T47D (cell line): ENCODE measurements at regions not wholly inside any gene's neighbourhood (a gene's known extent, or its start where the extent isn't known, plus 50 kb on each side); places are given as distances from the start of the nearest gene placed in this dataset.
"Not testable (repeated sequence)": the region's sequence is repeated elsewhere in the genome, so short reads cannot be mapped to it uniquely, and the experiment has no call there.

Source experiments
- DNase-seq, 2 experiments: peaks; one replicate each; pipeline versions ENCODE4 v3.0.0 to v3.0.0-alpha.2; 2011 to 2012; ENCODE audit warnings: low read depth in 1 of 2, low spot score in 1 of 2
- JUND ChIP-seq: IDR thresholded peaks from 2 replicates; pipeline ENCODE4 v1.6.1; 2012; ENCODE audit warnings: low read depth
- in situ Hi-C: cut with HindIII; loops from 2 replicates; pipeline ENCODE4 v1.10.0; 2016; ENCODE audit warnings: low sequenced_read_pairs, low pct_unique_long_range_greater_than_20kb

DNA sequence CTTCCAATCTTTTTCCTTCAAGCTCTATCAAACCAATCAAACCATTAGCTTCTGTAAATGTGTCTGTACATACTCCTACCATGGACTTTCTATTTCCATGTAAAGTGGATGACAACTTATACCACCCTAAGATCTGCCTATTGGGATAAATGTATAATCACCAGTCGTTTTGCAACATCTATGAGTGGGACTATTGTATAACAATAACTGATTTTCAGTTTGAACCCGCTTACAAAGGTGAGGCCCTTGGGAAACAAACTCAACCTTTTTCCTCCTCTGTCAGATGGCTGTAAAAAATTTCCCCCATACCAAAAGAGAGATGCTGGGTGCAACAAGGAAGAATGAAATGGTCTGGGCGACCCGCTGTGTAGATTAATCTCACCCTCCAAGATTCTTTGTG, 399.1 kb upstream of the ADAMTS5 start:
- in situ Hi-C loops = no loop called here
- DNase-seq = no peak
- no peak for TF ChIP-seq JUND

GRCh38 chr21:27365394-27365793, 398.5 kb upstream of the ADAMTS5 start:
- no peak for DNase-seq

GRCh38 chr21:27363719-27364477, 397.0 kb upstream of the ADAMTS5 start:
- TF ChIP-seq JUND = no peak

More at GRCh38 chr21:27365394-27365793, 398.5 kb upstream of the ADAMTS5 start:
- no peak for TF ChIP-seq JUND
- in situ Hi-C loops = no loop called here

DNA sequence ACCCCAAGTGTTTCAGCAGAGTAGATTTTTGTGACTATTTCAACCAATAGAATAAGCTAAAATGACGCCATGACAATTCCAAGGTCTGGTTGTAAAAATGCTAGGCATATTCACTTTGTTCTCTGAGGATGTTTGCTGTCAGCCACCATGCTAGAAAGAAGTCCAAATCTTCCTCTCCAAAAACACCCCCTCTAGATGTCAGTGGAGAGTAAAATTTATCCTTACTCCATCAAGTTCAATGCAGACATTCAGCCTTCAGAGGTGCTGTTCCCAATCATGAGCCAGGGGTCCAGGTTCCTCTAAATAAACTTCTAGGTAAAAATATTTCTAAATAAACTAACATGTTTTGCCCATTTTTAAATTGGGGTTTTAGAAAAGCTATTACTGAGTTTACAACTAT, 395.4 kb upstream of the ADAMTS5 start:
- peak in 1 of 2 experiments; percentile 32 for DNase-seq
- no peak for TF ChIP-seq JUND
- in situ Hi-C loops = no loop called here

More at GRCh38 chr21:27363719-27364477, 397.0 kb upstream of the ADAMTS5 start:
- in situ Hi-C loops = no loop called here
- no peak for DNase-seq

- in situ Hi-C loops = no loop called here
- TF ChIP-seq JUND = no peak
- peak in 1 of 2 experiments; percentile 9 for DNase-seq
Measured at GRCh38 chr21:27359141-27359540, 392.3 kb upstream of the ADAMTS5 start.

DNA sequence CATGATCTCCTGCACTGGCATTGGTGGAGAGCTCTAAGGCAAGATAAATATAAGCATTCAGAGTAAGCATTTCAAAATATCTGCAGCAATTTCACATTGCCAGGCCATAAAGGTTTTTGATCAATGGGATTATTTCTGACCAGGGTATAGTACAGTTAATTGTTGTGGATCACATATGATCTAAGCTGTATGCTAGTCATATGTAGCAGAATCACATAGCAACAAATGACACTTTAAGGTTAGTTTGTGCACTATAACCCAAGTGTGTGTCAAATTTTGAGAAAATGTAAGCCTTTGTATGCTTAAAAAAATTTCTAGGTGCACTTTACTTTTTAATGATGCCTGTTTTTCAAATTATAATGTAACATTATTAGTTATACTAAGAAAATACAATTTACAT, 386.0 kb upstream of the ADAMTS5 start:
- in situ Hi-C loops = no loop called here
- DNase-seq = no peak
- TF ChIP-seq JUND = no peak

DNA sequence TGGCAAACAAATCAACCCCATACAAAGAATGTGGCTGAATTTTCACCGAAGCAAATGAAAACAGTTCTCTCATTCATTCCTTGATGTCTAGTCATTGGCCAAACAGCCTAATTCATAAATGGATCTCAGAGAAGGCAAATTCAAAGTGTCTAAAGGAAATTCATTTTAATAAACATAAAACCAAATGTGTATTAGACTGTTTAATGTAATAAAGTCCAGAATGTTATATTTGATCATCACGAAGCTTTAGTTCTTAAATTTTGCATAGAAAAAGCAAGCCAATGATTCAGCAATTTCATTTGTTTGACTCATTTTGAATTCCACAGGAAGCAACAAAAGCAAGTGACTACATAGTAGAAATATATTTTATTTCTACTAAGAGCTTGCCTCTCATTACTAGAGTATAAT, 379.2 kb upstream of the ADAMTS5 start:
- TF ChIP-seq JUND = no peak
- in situ Hi-C loops = no loop called here
- DNase-seq = no peak

- DNase-seq = no peak
- TF ChIP-seq JUND = no peak
- in situ Hi-C loops = no loop called here
Measured at GRCh38 chr21:27339902-27340301, 373.0 kb upstream of the ADAMTS5 start.

DNA sequence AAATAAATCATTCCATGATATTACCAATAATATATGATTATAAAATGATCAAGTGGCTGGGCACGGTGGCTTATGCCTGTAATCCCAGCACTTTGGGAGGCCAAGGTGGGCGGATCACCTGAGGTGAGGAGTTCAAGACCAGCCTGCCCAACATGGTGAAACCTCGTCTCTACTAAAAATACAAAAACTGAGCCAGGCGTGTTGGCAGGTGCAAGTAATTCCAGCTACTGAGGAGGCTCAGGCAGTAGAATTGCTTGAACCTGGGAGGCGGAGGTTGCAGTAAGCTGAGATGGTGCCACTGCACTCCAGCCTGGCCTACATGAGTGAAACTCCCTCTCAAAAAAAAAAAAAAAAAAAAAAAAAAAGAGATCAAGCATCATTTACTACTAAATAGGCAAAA, 371.1 kb upstream of the ADAMTS5 start:
- DNase-seq = not testable (repeated sequence)

DNA sequence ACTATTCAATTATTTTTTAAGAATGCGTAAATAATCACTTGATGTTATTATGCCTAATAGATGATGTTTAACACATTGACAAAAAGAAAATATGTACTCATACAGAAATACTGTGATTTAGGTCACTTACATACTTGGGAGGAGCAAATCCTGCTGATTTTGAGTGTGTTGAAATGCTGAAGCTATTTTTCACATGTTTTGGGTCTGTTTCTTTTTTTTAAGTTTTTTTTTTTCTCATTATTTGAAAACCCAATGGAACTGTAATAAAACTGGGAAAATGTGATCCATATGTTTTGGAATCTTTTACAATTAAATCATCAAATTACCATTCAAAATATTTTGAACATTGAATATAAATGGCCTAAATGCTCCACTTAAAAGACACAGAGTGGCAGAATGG, 366.2 kb upstream of the ADAMTS5 start:
- in situ Hi-C loops = no loop called here
- TF ChIP-seq JUND = no peak
- DNase-seq = no peak

More for the DNA sequence above, 371.1 kb upstream of the ADAMTS5 start:
- in situ Hi-C loops = not testable (repeated sequence)

- TF ChIP-seq JUND = no peak
- peak in 1 of 2 experiments; percentile 3 for DNase-seq
- in situ Hi-C loops = no loop called here
Measured at GRCh38 chr21:27329255-27329851, 362.5 kb upstream of the ADAMTS5 start.

- peak in 1 of 2 experiments; percentile 12 for DNase-seq
- TF ChIP-seq JUND = no peak
- in situ Hi-C loops = no loop called here
Measured at GRCh38 chr21:27326301-27326700, 359.4 kb upstream of the ADAMTS5 start.

GRCh38 chr21:27323331-27323730, 356.4 kb upstream of the ADAMTS5 start:
- in situ Hi-C loops = no loop called here
- no peak for TF ChIP-seq JUND
- no peak for DNase-seq
